HepG2 (cell line): ENCODE measurements at regions not wholly inside any gene's neighbourhood (a gene's known extent, or its start where the extent isn't known, plus 50 kb on each side); places are given as distances from the start of the nearest gene placed in this dataset.
"Not testable (repeated sequence)": the region's sequence is repeated elsewhere in the genome, so short reads cannot be mapped to it uniquely, and the experiment has no call there.

ENCODE experiments used
- ATAC-seq: fragments of 200-7000 bp; cut with Tn5 transposase; 3 replicates; pipeline ENCODE4 v1.9.1; 2020; ENCODE audit warnings: mild to moderate bottlenecking, moderate library complexity
- BruUV-seq: library from RNA; stranded (reverse); fragments of 400-500 nt; replicated peaks from 2 replicates; lab custom pipeline; 2021; lab: Mats Ljungman, UMichigan
- CTCF ChIA-PET: fragments of 300-600 bp; formaldehyde crosslinking; extraction: SDS; loops from one replicate; lab custom pipeline; 2021; ENCODE audit warnings: low total read pairs, inconsistent platforms, low intra/inter-chr PET ratio; lab: Yijun Ruan, JAX
- POLR2A ChIA-PET: fragments of 350-600 bp; sonication (Branson Sonifier 250); formaldehyde crosslinking; loops from one replicate; lab custom pipeline; 2020; ENCODE audit warnings: antibody characterized with exemption, inconsistent platforms; lab: Yijun Ruan, JAX
- DNase-seq: peaks from one replicate; pipeline ENCODE4 v3.0.0-alpha.2; 2015; ENCODE audit warnings: low spot score
- FAIRE-seq: peaks from 3 replicates; lab custom pipeline; 2011; peaks lifted over from hg19 to GRCh38; lab: Jason Lieb, UNC
- H2AFZ ChIP-seq: one replicate; pipeline ENCODE4 v1.6.1; 2011; ENCODE audit warnings: low read length, inconsistent platforms
- H3K27ac ChIP-seq: fragments of 300-600 bp; 3 replicates; pipeline ENCODE4 v1.8.0; 2011; ENCODE audit warnings: mixed run types, mild to moderate bottlenecking, mixed read lengths, low read length, inconsistent platforms; ENCODE audit not compliant: insufficient read depth; ENCODE audit errors: extremely low read length
- H3K27me3 ChIP-seq, 2 experiments: fragments of 200-600 bp in 1 of 2; 2 replicates in 1 of 2; 3 replicates in 1 of 2; pipeline versions ENCODE4 v1.6.0 to v1.8.0; 2011; ENCODE audit warnings: low read length in 2 of 2, mild to moderate bottlenecking in 2 of 2, moderate library complexity in 2 of 2, inconsistent platforms in 1 of 2; ENCODE audit not compliant: insufficient read depth in 2 of 2, control insufficient read depth in 1 of 2
- H3K36me3 ChIP-seq, 2 experiments: fragments of 200-600 bp in 1 of 2; replicated peaks in 1 of 2; 2 replicates in 1 of 2; 3 replicates in 1 of 2; pipeline versions ENCODE4 v1.5.1 to v1.8.0; 2011; ENCODE audit warnings: low read length in 2 of 2, inconsistent platforms in 1 of 2; ENCODE audit not compliant: insufficient read depth in 2 of 2, control insufficient read depth in 1 of 2
- H3K4me1 ChIP-seq: 2 replicates; pipeline ENCODE4 v1.5.1; 2012; ENCODE audit warnings: low read length, inconsistent platforms; ENCODE audit not compliant: insufficient read depth
- H3K4me2 ChIP-seq: 2 replicates; pipeline ENCODE4 v1.6.0; 2011; ENCODE audit warnings: low read depth, low read length, inconsistent platforms
- H3K4me3 ChIP-seq, 3 experiments: fragments of 200-600 bp in 1 of 3; sonication (generic), shearing (Covaris generic) in 1 of 3; replicated peaks in 1 of 3; 2 replicates each; pipeline ENCODE4 v1.5.1; 2011 to 2016; ENCODE audit warnings: low read length in 3 of 3, inconsistent platforms in 2 of 3, low read depth in 2 of 3, mild to moderate bottlenecking in 2 of 3, control low read depth in 1 of 3, mixed read lengths in 1 of 3; ENCODE audit not compliant: insufficient read depth in 1 of 3
- H3K79me2 ChIP-seq: one replicate; pipeline ENCODE4 v1.6.1; 2011; ENCODE audit warnings: low read length, inconsistent platforms; ENCODE audit not compliant: insufficient read depth
- H3K9ac ChIP-seq: 2 replicates; pipeline ENCODE4 v1.6.0; 2011; ENCODE audit warnings: mild to moderate bottlenecking, low read depth, low read length, inconsistent platforms; ENCODE audit not compliant: insufficient read depth
- H3K9me3 ChIP-seq: 2 replicates; pipeline ENCODE4 v1.5.1; 2012; ENCODE audit warnings: mild to moderate bottlenecking, low read length
- H4K20me1 ChIP-seq: 2 replicates; pipeline ENCODE4 v1.6.0; 2011; ENCODE audit warnings: inconsistent platforms, mild to moderate bottlenecking, low read length, moderate library complexity; ENCODE audit not compliant: insufficient read depth
- ASH2L ChIP-seq: fragments of 300-600, 200-600 bp; sonication (generic); IDR thresholded peaks from 2 replicates; pipeline ENCODE4 v1.7.0; 2017; ENCODE audit warnings: low read depth, mild to moderate bottlenecking, moderate library complexity, mixed read lengths, low read length; ENCODE audit not compliant: insufficient read length
- BHLHE40 ChIP-seq: IDR thresholded peaks from 2 replicates; pipeline ENCODE4 v1.6.1; 2011; ENCODE audit warnings: low read length, improper control_type of control experiment
- BRD4 ChIP-seq: sonication (generic); formaldehyde crosslinking; IDR thresholded peaks from 2 replicates; pipeline ENCODE4 v1.4.0; 2020; ENCODE audit warnings: missing genetic modification reagents
- CEBPB ChIP-seq: IDR thresholded peaks from 2 replicates; pipeline ENCODE4 v1.6.1; 2011; ENCODE audit warnings: low read depth, low read length, improper control_type of control experiment, borderline replicate concordance
- CENPT ChIP-seq: sonication (generic); formaldehyde crosslinking; IDR thresholded peaks from 2 replicates; pipeline ENCODE4 v1.8.0; 2022; ENCODE audit warnings: low read depth, mild to moderate bottlenecking, moderate library complexity, missing genetic modification reagents
- IKZF5 ChIP-seq: IDR thresholded peaks from 2 replicates; pipeline ENCODE4 v1.6.1; 2018; ENCODE audit warnings: missing genetic modification reagents, mild to moderate bottlenecking, missing compliant biosample characterization
- NFE2L1 ChIP-seq: sonication (generic); formaldehyde crosslinking; IDR thresholded peaks from 2 replicates; pipeline ENCODE4 v1.4.0; 2020; ENCODE audit warnings: missing genetic modification reagents, mild to moderate bottlenecking, borderline replicate concordance
- ONECUT2 ChIP-seq: sonication (generic); formaldehyde crosslinking; IDR thresholded peaks from 2 replicates; pipeline ENCODE4 v1.4.0; 2020; ENCODE audit warnings: missing genetic modification reagents
- RARG ChIP-seq: sonication (generic); formaldehyde crosslinking; IDR thresholded peaks from 2 replicates; pipeline ENCODE4 v1.4.0; 2020; ENCODE audit warnings: low read depth, mild to moderate bottlenecking, missing genetic modification reagents
- SKI ChIP-seq: fragments of 450-650 bp; IDR thresholded peaks from one replicate; pipeline ENCODE4 v1.6.1; 2018; ENCODE audit warnings: mild to moderate bottlenecking; ENCODE audit not compliant: partially characterized antibody
- TEF ChIP-seq: sonication (generic); formaldehyde crosslinking; IDR thresholded peaks from 2 replicates; pipeline ENCODE4 v1.5.0; 2020; ENCODE audit warnings: missing genetic modification reagents
- XRCC5 ChIP-seq: fragments of 200-400 bp; formaldehyde crosslinking; optimal IDR thresholded peaks from 2 replicates; pipeline ENCODE3; 2017; ENCODE audit warnings: mild to moderate bottlenecking, low read length
- ZNF232 ChIP-seq: sonication (generic); formaldehyde crosslinking; IDR thresholded peaks from 2 replicates; pipeline ENCODE4 v1.4.0; 2020; ENCODE audit warnings: missing genetic modification reagents, borderline replicate concordance
- ZNF431 ChIP-seq: sonication (generic); formaldehyde crosslinking; IDR thresholded peaks from 2 replicates; pipeline ENCODE4 v1.9.0; 2022; ENCODE audit warnings: missing genetic modification reagents, low read depth, mild to moderate bottlenecking, borderline replicate concordance
- ZNF644 ChIP-seq: IDR thresholded peaks from 2 replicates; pipeline ENCODE4 v1.6.1; 2016; ENCODE audit warnings: low read depth
- ZNF746 ChIP-seq: sonication (generic); formaldehyde crosslinking; IDR thresholded peaks from 2 replicates; pipeline ENCODE4 v1.8.0; 2022; ENCODE audit warnings: mild to moderate bottlenecking, missing genetic modification reagents
- WGBS: methylation state at CpG from one replicate; pipeline ENCODE4 v1.1.6; 2017; ENCODE audit warnings: low lambda C conversion rate; 5-methylcytosine and 5-hydroxymethylcytosine counted together
- in situ Hi-C: cut with HindIII; loops from 2 replicates; pipeline ENCODE4 v1.10.0; 2017; ENCODE audit warnings: low pct_unique_long_range_greater_than_20kb; ENCODE audit not compliant: extremely low pct_ligation_motif_present
- intact Hi-C: fragments of 100-400 bp; cut with micrococcal nuclease; formaldehyde crosslinking; loops from one replicate; pipeline ENCODE4 v1.10.0; 2022; ENCODE audit not compliant: unreplicated experiment

GRCh38 chr5:63194126-63194525, 615.5 kb downstream of the LRRC70 start:
- Histone ChIP-seq H3K4me1 (no peaks in the 10 kb centered on the region), H3K36me3 (no peaks in the 10 kb centered on the region), H3K27me3 (no peaks in the 10 kb centered on the region), H3K9ac (no peak overlapping the region), H3K4me3 (no peak overlapping the region), H3K27ac (no peak overlapping the region), H3K9me3 (no peaks in the 10 kb centered on the region; the same call in 1 of the 2 replicates), H2AFZ (no peak overlapping the region), H4K20me1 (no peaks in the 10 kb centered on the region), H3K4me2 (no peak overlapping the region)
- 0% methylated on average over 3 of the region's 3 CpGs for WGBS
- DNase-seq: no peak
- no peak for FAIRE-seq
- intact Hi-C loops: no loop called here
- CTCF ChIA-PET: no interaction called here
- ATAC-seq: no peak
- TF ChIP-seq BRD4 (CRISPR knock-in tag): no peak
- TF ChIP-seq CENPT (CRISPR knock-in tag): no peak
- TF ChIP-seq ZNF644 (CRISPR knock-in tag): no peak
- TF ChIP-seq CEBPB: no peak
- no peak for TF ChIP-seq ASH2L
- TF ChIP-seq BHLHE40: no peak
- TF ChIP-seq ZNF232 (CRISPR knock-in tag): no peak
- TF ChIP-seq RARG: no peak
- TF ChIP-seq ONECUT2 (CRISPR knock-in tag): no peak
- no peak for TF ChIP-seq NFE2L1 (CRISPR knock-in tag)
- no peak for TF ChIP-seq XRCC5
- TF ChIP-seq IKZF5 (CRISPR knock-in tag): no peak
- TF ChIP-seq TEF (CRISPR knock-in tag): no peak
- TF ChIP-seq ZNF746 (CRISPR knock-in tag): no peak
- TF ChIP-seq SKI: no peak
- no peak for TF ChIP-seq ZNF431 (CRISPR knock-in tag)
- TF ChIP-seq, all 625 proteins: peak for 0
- no TSS peak for BruUV-seq
- POLR2A ChIA-PET: no interaction called here
- H3K79me2 ChIP-seq: no peaks in the 10 kb centered on the region
- in situ Hi-C loops: no loop called here

DNA sequence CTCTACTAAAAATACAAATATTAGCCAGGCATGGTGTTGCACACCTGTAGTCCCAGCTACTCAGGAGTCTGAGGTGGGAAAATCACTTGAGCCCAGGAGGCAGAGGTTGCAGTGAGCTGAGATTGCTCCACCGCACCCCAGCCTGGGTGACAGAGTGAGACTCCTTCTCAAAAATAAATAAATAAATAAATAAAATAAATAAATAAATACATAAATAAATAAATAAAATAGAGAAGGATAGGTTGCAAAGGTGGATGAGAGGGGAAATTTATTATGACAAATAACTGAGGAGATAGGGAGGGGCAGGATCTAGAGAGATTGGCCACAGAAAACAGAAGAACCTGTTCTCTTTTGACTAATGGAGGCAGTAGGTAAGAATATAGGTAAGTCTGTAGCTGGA, 601.6 kb downstream of the LRRC70 start:
- H4K20me1 ChIP-seq, CTCF ChIA-PET, H3K9ac ChIP-seq, BruUV-seq, DNase-seq, H3K4me3 ChIP-seq, ATAC-seq, H3K27me3 ChIP-seq, H3K4me1 ChIP-seq, H3K79me2 ChIP-seq, H2AFZ ChIP-seq, H3K27ac ChIP-seq, H3K4me2 ChIP-seq, FAIRE-seq, H3K36me3 ChIP-seq, POLR2A ChIA-PET, in situ Hi-C loops: not testable (repeated sequence)
- WGBS: 38% methylated on average over 1 of the region's 1 CpG
- H3K9me3 ChIP-seq: peaks cover 23% of the 10 kb centered on the region
- intact Hi-C loops: loop anchor here (1.0 kb wide), 1 partner anchor 26 kb away; no protein-coding TSS in a partner anchor
